ENCODE measurements at regions not wholly inside any gene's neighbourhood (a gene's known extent, or its start where the extent isn't known, plus 50 kb on each side); places are given as distances from the start of the nearest gene placed in this dataset.
A peak's percentile ranks its signal among the peaks of the same experiment; 100 is the strongest.

DNA sequence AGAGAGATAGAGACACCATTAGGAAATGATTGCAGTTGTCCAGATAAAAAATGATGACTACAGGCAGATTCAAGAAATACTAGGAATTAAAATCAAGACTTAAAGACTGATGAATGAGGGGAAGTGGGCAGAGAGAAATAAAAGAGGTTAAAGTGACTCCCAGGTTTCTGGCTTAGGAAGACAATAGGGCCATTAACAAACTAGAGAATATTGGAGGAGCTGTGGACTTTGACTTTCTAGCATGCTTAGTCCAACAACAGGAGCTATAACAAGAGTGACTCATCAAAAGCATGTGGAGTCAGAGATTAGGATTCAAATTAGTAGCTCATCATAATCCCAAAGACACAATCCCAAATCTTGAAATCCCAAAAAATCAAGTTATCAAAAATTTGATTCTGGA, 101.5 kb downstream of the BMP4 start:
- Histone ChIP-seq H3K9ac (ENCODE audit: low read length) (no peak overlapping the region), H3K4me3 (ENCODE audit: low read length) (no peak overlapping the region), H4K20me1 (ENCODE audit: low read length) (no peaks in the 10 kb centered on the region), H3K79me2 (ENCODE audit: low read length) (no peaks in the 10 kb centered on the region), H3K9me2 (replicated peaks; ENCODE audit: low read length) (no peaks in the 10 kb centered on the region), H3K27me3 (ENCODE audit: low read length) (no peaks in the 10 kb centered on the region), H3F3A (ENCODE audit: low read length, unreplicated experiment) (no peaks in the 10 kb centered on the region), H3K9me3 (ENCODE audit: low read length) (no peaks in the 10 kb centered on the region), H3K27ac (ENCODE audit: low read length) (peak overlapping the region; percentile 19; the same call in 1 of the 2 replicates), H3K4me1 (ENCODE audit: insufficient read depth, low read length) (peaks cover 25% of the 10 kb centered on the region), H3K4me2 (ENCODE audit: low read length) (no peak overlapping the region), H2AFZ (ENCODE audit: low read length) (no peak overlapping the region), H3K36me3 (ENCODE audit: low read depth, low read length) (no peaks in the 10 kb centered on the region)
- TF ChIP-seq CTCF (conservative IDR thresholded peaks at IDR 0.05; ENCODE audit: low read depth, low read length) (no peak), EZH2 (IDR thresholded peaks at IDR 0.05; ENCODE audit: low read length, unreplicated experiment) (no peak), EZH2phosphoT487 (IDR thresholded peaks at IDR 0.05; ENCODE audit: borderline replicate concordance, low read length) (no peak)
- DNase-seq (peak; percentile 50), ATAC-seq (peak; percentile 47)
- ChIA-PET CTCF (interaction anchor here (0.7 to 1.0 kb wide), 2 partner anchors 404 to 493 kb away, joined by 3 read pairs; no protein-coding TSS in a partner anchor), POLR2A (ENCODE audit: unreplicated experiment) (interaction anchor here (0.6 to 1.0 kb wide), 3 partner anchors 59 to 683 kb away, joined by 4 to 8 read pairs (median 5); no protein-coding TSS in a partner anchor)
- intact Hi-C loops (cut with micrococcal nuclease) = no loop called here
- no TSS peak for BruUV-seq (replicated peaks)

GRCh38 chr14:53851394-53852090, 105.1 kb downstream of the BMP4 start:
- CTCF ChIA-PET = no interaction called here
- intact Hi-C loops (cut with micrococcal nuclease) = no loop called here

More at GRCh38 chr14:53851394-53852090, 105.1 kb downstream of the BMP4 start:
- H3K4me2 ChIP-seq (ENCODE audit: low read length) = peak overlapping the region; percentile 30
- no peak overlapping the region for H3K4me3 ChIP-seq (ENCODE audit: low read length)
- no peaks in the 10 kb centered on the region for H4K20me1 ChIP-seq (ENCODE audit: low read length)
- H2AFZ ChIP-seq (ENCODE audit: low read length) = peak overlapping the region; percentile 38; the same call in 1 of the 2 replicates
- H3K79me2 ChIP-seq (ENCODE audit: low read length) = no peaks in the 10 kb centered on the region
- TF ChIP-seq EZH2 (IDR thresholded peaks at IDR 0.05; ENCODE audit: low read length, unreplicated experiment) (no peak), CTCF (conservative IDR thresholded peaks at IDR 0.05; ENCODE audit: low read depth, low read length) (no peak), EZH2phosphoT487 (IDR thresholded peaks at IDR 0.05; ENCODE audit: borderline replicate concordance, low read length) (no peak)
- POLR2A ChIA-PET (ENCODE audit: unreplicated experiment) = interaction anchor here (0.5 kb wide), 1 partner anchor 344 kb away, joined by 3 read pairs; no protein-coding TSS in a partner anchor
- no peaks in the 10 kb centered on the region for H3F3A ChIP-seq (ENCODE audit: low read length, unreplicated experiment)
- H3K9me2 ChIP-seq (replicated peaks; ENCODE audit: low read length) = no peaks in the 10 kb centered on the region
- no peaks in the 10 kb centered on the region for H3K9me3 ChIP-seq (ENCODE audit: low read length)
- ATAC-seq (no peak), DNase-seq (peak; percentile 19)
- BruUV-seq (replicated peaks) = no TSS peak
- peak overlapping the region; percentile 30 for H3K27ac ChIP-seq (ENCODE audit: low read length)
- H3K36me3 ChIP-seq (ENCODE audit: low read depth, low read length) = no peaks in the 10 kb centered on the region
- H3K27me3 ChIP-seq (ENCODE audit: low read length) = no peaks in the 10 kb centered on the region
- H3K9ac ChIP-seq (ENCODE audit: low read length) = no peak overlapping the region
- H3K4me1 ChIP-seq (ENCODE audit: insufficient read depth, low read length) = peaks cover 25% of the 10 kb centered on the region

Data from PC-3 (cell line).